ENCODE measurements at regions not wholly inside any gene's neighbourhood (a gene's known extent, or its start where the extent isn't known, plus 50 kb on each side); places are given as distances from the start of the nearest gene placed in this dataset.

- TF ChIP-seq, protein P1, sequence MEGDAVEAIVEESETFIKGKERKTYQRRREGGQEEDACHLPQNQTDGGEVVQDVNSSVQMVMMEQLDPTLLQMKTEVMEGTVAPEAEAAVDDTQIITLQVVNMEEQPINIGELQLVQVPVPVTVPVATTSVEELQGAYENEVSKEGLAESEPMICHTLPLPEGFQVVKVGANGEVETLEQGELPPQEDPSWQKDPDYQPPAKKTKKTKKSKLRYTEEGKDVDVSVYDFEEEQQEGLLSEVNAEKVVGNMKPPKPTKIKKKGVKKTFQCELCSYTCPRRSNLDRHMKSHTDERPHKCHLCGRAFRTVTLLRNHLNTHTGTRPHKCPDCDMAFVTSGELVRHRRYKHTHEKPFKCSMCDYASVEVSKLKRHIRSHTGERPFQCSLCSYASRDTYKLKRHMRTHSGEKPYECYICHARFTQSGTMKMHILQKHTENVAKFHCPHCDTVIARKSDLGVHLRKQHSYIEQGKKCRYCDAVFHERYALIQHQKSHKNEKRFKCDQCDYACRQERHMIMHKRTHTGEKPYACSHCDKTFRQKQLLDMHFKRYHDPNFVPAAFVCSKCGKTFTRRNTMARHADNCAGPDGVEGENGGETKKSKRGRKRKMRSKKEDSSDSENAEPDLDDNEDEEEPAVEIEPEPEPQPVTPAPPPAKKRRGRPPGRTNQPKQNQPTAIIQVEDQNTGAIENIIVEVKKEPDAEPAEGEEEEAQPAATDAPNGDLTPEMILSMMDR (IDR thresholded peaks at IDR 0.05), result no peak
- TF ChIP-seq EP300 (IDR thresholded peaks at IDR 0.05), result no peak
These were observed 290.2 kb upstream of the SEMA6A start for GRCh38 chr5:116864838-116865190.
